Natural killer cell treated with Interleukin-12 subunit alpha and Interleukin-12 subunit beta and Interleukin-15 and Interleukin-18, amount 100 ng/mL, for 72 hours (primary cell): ENCODE measurements at regions not wholly inside any gene's neighbourhood (a gene's known extent, or its start where the extent isn't known, plus 50 kb on each side); places are given as distances from the start of the nearest gene placed in this dataset.

ENCODE experiments used
- ATAC-seq, 2 donors: fragments of 150-1000 bp; cut with Tn5 transposase in 1 of 2; sonication (Bioruptor Pico), chemical (Tn5 transposase) in 1 of 2; 2 replicates each; pipeline ENCODE4 v1.10.0; 2021
- DNase-seq: peaks from one replicate; pipeline ENCODE4 v3.0.0; 2022; ENCODE audit warnings: low spot score
- H3K27ac Mint-ChIP-seq, 2 donors: 1 replicate in 1 of 2; 2 replicates in 1 of 2; pipeline ENCODE4 v1.8.0; 2022; ENCODE audit warnings: mixed read lengths in 2 of 2, mild to moderate bottlenecking in 1 of 2, moderate library complexity in 1 of 2
- H3K27me3 Mint-ChIP-seq, 2 donors: 1 replicate in 1 of 2; 2 replicates in 1 of 2; pipeline ENCODE4 v1.8.0; 2022; ENCODE audit warnings: mixed read lengths in 2 of 2
- H3K36me3 Mint-ChIP-seq: one replicate; pipeline ENCODE4 v1.8.0; 2022; ENCODE audit warnings: mixed read lengths
- H3K4me1 Mint-ChIP-seq, 2 donors: 1 replicate in 1 of 2; 2 replicates in 1 of 2; pipeline ENCODE4 v1.8.0; 2022; ENCODE audit warnings: low read depth in 2 of 2, mixed read lengths in 2 of 2, mild to moderate bottlenecking in 1 of 2
- H3K4me3 Mint-ChIP-seq: one replicate; pipeline ENCODE4 v1.8.0; 2022; ENCODE audit warnings: mixed read lengths
- H3K9me3 Mint-ChIP-seq: 2 replicates; pipeline ENCODE4 v1.8.0; 2022; ENCODE audit warnings: mixed read lengths

DNA sequence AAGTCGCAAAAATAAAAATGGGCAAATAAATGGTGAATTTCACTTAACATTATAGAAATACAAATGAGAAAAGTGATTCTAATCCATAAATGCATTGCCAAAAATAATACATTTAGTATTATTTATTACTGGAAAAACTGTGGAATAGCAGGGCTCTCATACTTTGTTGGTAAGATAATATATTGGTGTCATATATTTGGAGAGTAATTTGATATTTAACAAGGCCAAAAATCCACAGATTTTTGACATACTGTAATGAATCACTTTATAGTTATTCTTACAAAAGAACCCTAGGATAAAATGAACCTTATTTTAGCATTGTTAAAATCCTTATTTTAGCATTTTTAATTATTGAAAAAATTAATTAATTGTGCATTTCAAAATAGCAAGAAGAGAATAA lies 397.2 kb upstream of the DAB2 start:
- no peaks in the 10 kb centered on the region for H3K9me3 Mint-ChIP-seq
- no peak for ATAC-seq
- no peaks in the 10 kb centered on the region for H3K36me3 Mint-ChIP-seq
- no peak overlapping the region for H3K27ac Mint-ChIP-seq
- no peaks in the 10 kb centered on the region for H3K27me3 Mint-ChIP-seq
- H3K4me1 Mint-ChIP-seq = no peaks in the 10 kb centered on the region
- H3K4me3 Mint-ChIP-seq = no peak overlapping the region
- no peak for DNase-seq

DNA sequence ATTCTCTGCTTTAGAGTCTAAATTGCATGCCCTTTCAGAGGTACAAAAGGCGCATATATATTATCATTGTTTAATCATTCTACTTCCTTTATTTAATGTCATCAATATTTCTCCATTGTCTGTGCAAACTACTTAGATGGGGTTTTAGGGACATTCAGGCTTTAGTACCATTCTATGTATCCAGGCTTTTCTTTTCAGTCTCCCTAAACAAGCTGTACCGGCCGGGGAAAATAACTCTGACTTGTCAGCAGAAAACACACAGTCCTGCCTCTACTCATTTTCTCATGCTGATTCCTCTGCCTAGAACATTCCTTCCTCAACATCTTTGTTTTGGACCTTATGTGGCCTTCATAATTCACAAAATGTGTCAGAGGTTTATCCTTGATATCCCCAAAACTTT lies 392.1 kb upstream of the DAB2 start:
- Mint-ChIP-seq H3K9me3 (no peaks in the 10 kb centered on the region), H3K36me3 (no peaks in the 10 kb centered on the region), H3K4me1 (no peaks in the 10 kb centered on the region), H3K4me3 (no peak overlapping the region), H3K27me3 (peaks cover 6 to 26% of the 10 kb centered on the region in 2 donors), H3K27ac (no peak overlapping the region)
- DNase-seq = no peak
- ATAC-seq = no peak

DNA sequence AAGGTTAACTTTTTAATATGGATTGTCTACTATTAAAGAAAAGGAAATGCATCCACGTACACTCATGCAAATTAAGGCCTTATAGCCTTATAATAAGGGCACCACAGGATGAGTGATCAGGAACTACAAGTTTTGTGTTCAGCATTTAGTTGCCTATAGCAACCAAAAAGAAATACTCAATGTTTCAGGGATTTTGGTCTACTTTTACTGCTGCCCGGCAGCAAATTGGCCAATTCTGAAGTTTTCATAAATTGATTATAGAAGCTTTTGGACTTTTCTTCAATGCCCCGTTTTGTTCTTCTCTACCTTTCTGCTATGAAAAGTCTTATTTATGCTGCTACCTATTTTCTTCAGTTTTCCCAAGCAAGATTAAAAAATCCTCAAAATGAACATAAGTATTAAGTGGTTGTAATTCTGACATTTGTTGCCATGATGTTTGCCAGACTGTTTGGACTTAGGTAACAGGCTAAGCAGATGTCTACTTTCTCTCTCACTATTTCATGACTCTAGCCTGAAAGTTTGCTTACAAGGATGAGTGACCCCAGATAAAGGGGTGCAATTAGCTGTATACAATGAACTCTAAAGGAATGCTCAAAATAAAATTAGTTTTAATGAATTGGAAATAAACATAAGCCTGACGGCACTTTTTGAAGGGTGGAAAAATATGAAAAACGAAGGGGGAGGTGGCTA lies 391.5 kb upstream of the DAB2 start:
- no peak overlapping the region for H3K4me3 Mint-ChIP-seq
- no peaks in the 10 kb centered on the region for H3K36me3 Mint-ChIP-seq
- H3K27me3 Mint-ChIP-seq = peaks cover 6 to 26% of the 10 kb centered on the region in 2 donors
- DNase-seq (no peak), ATAC-seq (no peak)
- no peaks in the 10 kb centered on the region for H3K4me1 Mint-ChIP-seq
- H3K9me3 Mint-ChIP-seq = no peaks in the 10 kb centered on the region
- no peak overlapping the region for H3K27ac Mint-ChIP-seq

- Mint-ChIP-seq H3K4me3 (no peak overlapping the region), H3K4me1 (no peaks in the 10 kb centered on the region), H3K27me3 (peaks cover 6 to 26% of the 10 kb centered on the region in 2 donors), H3K36me3 (no peaks in the 10 kb centered on the region), H3K9me3 (no peaks in the 10 kb centered on the region), H3K27ac (no peak overlapping the region)
- DNase-seq (no peak), ATAC-seq (no peak)
Measured at GRCh38 chr5:39815711-39816110, 390.9 kb upstream of the DAB2 start.

DNA sequence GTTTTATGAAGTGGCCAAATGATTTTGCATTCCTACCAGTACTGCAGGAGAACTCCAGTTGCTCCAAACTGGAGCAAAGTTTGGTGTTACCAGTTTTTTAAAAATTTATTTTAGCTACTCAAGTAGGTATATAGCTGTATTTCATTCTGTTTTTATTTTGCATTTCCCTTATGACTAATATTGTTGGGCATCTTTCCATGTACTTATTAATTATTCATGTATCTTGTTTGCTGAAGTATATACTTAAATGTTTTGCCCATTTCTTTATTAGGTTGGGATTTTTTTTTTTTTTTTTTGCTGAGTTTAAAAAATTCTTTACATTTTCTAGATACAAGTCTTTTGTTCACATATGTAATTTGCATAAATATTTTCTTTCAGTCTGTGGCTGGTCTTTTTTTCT lies 386.6 kb upstream of the DAB2 start:
- no peak for DNase-seq
- no peaks in the 10 kb centered on the region for H3K4me1 Mint-ChIP-seq
- no peaks in the 10 kb centered on the region for H3K9me3 Mint-ChIP-seq

GRCh38 chr5:39808656-39809055 lies 383.9 kb upstream of the DAB2 start:
- ATAC-seq (no peak), DNase-seq (no peak)
- H3K36me3 Mint-ChIP-seq = no peaks in the 10 kb centered on the region
- H3K27ac Mint-ChIP-seq = no peak overlapping the region
- H3K27me3 Mint-ChIP-seq = peaks cover 5 to 16% of the 10 kb centered on the region in 2 donors
- no peaks in the 10 kb centered on the region for H3K4me1 Mint-ChIP-seq
- no peak overlapping the region for H3K4me3 Mint-ChIP-seq
- H3K9me3 Mint-ChIP-seq = no peaks in the 10 kb centered on the region

More for the DNA sequence above, 386.6 kb upstream of the DAB2 start:
- ATAC-seq = no peak
- Mint-ChIP-seq H3K27ac (no peak overlapping the region), H3K36me3 (no peaks in the 10 kb centered on the region), H3K27me3 (peaks cover 8 to 31% of the 10 kb centered on the region in 2 donors), H3K4me3 (no peak overlapping the region)

GRCh38 chr5:39801306-39801705 lies 376.5 kb upstream of the DAB2 start:
- DNase-seq (no peak), ATAC-seq (no peak)
- Mint-ChIP-seq H3K4me3 (no peak overlapping the region), H3K27me3 (peaks cover 0 to 8% of the 10 kb centered on the region in 2 donors), H3K27ac (no peak overlapping the region), H3K4me1 (no peaks in the 10 kb centered on the region), H3K36me3 (no peaks in the 10 kb centered on the region), H3K9me3 (no peaks in the 10 kb centered on the region)

DNA sequence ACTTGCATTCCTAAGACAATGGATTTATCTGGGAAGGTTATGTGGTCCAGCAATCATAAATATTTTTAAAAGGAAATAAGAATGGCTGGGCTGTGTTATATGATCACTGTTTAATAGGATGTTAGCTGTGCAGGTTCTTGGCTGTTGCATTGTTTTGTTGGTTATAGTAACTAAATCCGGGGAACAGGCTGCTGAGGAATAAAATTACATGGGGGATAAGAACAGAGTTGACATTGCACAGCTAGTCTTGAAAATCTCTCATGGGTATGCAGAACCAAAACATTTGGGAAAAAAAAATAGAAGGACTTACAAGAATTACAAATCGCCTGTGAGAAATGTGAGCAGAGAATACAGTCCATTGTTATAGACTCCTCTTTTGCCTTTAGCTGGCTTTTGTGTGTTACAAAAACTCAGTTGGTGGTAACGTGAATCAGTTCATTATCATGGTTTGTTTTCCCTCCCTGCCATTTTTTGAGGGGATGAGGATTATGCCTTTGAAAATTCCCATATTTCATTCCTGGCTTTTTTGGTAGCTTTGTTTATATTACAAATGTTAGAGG lies 375.3 kb upstream of the DAB2 start:
- Mint-ChIP-seq H3K4me3 (no peak overlapping the region), H3K27ac (no peak overlapping the region), H3K4me1 (no peaks in the 10 kb centered on the region), H3K36me3 (no peaks in the 10 kb centered on the region), H3K9me3 (no peaks in the 10 kb centered on the region), H3K27me3 (peaks cover 0 to 9% of the 10 kb centered on the region in 2 donors)
- DNase-seq (no peak), ATAC-seq (no peak)

DNA sequence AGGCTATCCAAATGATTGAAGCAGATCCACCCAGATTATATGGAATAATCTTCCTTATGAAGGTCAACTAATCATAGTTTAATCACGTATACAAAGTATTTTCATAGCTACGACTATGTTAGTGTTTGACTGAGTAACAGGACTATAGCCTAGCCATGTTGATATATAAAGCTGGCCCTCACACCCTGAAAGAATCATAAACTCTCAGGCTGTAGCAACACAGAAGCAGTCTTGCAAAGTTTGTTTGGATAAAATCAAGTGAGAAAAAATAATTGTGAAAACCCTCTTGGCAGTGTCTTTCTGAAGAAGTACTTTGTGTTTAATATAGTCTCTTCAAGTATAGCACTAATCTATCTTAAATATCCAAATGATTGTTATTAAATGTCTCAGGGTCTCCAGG lies 374.5 kb upstream of the DAB2 start:
- H3K4me3 Mint-ChIP-seq = no peak overlapping the region
- DNase-seq (no peak), ATAC-seq (no peak)
- H3K27me3 Mint-ChIP-seq = peaks cover 0 to 14% of the 10 kb centered on the region in 2 donors
- no peak overlapping the region for H3K27ac Mint-ChIP-seq
- no peaks in the 10 kb centered on the region for H3K4me1 Mint-ChIP-seq
- no peaks in the 10 kb centered on the region for H3K36me3 Mint-ChIP-seq
- no peaks in the 10 kb centered on the region for H3K9me3 Mint-ChIP-seq

- H3K36me3 Mint-ChIP-seq = no peaks in the 10 kb centered on the region
- H3K27ac Mint-ChIP-seq = no peak overlapping the region
- ATAC-seq (no peak), DNase-seq (no peak)
- H3K27me3 Mint-ChIP-seq = peaks cover 0 to 10% of the 10 kb centered on the region in 2 donors
- H3K4me3 Mint-ChIP-seq = no peak overlapping the region
- H3K4me1 Mint-ChIP-seq = no peaks in the 10 kb centered on the region
- H3K9me3 Mint-ChIP-seq = no peaks in the 10 kb centered on the region
Measured at GRCh38 chr5:39794513-39795210, 369.9 kb upstream of the DAB2 start.

- peaks cover 4 to 21% of the 10 kb centered on the region in 2 donors for H3K27me3 Mint-ChIP-seq
- H3K9me3 Mint-ChIP-seq = no peaks in the 10 kb centered on the region
- no peak overlapping the region for H3K4me3 Mint-ChIP-seq
- H3K27ac Mint-ChIP-seq = no peak overlapping the region
- no peaks in the 10 kb centered on the region for H3K36me3 Mint-ChIP-seq
- H3K4me1 Mint-ChIP-seq = no peaks in the 10 kb centered on the region
- no peak for DNase-seq
- ATAC-seq = no peak
Measured at GRCh38 chr5:39785410-39785809, 360.6 kb upstream of the DAB2 start.

DNA sequence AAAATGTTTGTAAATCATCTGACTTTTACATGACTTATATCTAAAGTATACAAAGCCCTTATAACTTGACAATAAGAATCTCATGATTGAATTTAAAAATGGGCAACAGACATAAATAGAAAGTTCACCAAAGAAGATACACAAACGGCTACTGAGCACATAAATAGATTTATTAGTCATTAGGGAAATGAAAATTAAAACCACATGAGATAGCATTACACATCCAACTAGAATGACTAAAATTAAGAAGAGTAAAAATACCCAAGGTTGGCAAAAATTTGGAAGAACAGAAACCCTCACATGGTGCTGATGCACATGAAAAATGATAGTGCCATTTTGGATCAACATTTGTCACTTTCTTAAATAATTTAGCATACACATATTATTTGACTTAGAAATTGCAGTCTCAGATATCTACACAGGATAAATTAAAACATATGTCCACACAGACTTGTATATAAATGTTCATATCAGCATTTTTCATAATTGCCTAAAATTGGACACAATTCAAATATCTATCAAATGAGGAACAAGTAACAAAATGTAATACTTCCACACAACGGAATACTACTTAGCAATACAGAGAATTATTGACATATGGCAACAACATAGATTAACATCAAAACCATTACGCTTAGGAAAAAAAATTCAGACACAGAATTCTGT lies 359.1 kb upstream of the DAB2 start:
- DNase-seq = no peak
- Mint-ChIP-seq H3K27ac (no peak overlapping the region), H3K27me3 (peaks cover 4 to 27% of the 10 kb centered on the region in 2 donors), H3K4me3 (no peak overlapping the region), H3K9me3 (no peaks in the 10 kb centered on the region), H3K4me1 (no peaks in the 10 kb centered on the region), H3K36me3 (no peaks in the 10 kb centered on the region)
- no peak for ATAC-seq

- Mint-ChIP-seq H3K4me3 (no peak overlapping the region), H3K27me3 (peaks cover 4 to 38% of the 10 kb centered on the region in 2 donors)
Measured at GRCh38 chr5:39780347-39780746, 355.6 kb upstream of the DAB2 start.

DNA sequence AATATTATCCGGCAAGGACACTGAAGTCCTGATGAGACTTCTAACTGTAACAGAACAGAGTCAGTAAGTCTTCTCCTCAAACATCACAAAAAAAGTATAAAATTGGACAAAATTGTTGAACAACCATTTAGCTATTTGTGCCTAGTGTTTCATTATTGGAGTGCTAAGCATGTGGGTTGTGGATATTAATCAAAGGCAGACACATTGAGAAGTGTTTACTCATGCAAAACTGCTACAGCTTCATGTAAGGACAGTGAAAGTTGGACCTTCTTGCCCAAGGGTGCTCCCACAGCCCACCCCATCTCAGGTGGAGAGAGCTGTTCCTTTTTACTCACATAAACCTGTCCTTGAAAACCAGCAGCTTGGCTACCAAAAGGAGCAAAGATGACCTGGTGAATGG lies 355.1 kb upstream of the DAB2 start:
- Mint-ChIP-seq H3K27me3 (peaks cover 4 to 38% of the 10 kb centered on the region in 2 donors), H3K4me1 (no peaks in the 10 kb centered on the region), H3K4me3 (no peak overlapping the region), H3K36me3 (no peaks in the 10 kb centered on the region), H3K9me3 (no peaks in the 10 kb centered on the region), H3K27ac (no peak overlapping the region)
- no peak for ATAC-seq
- no peak for DNase-seq

More at GRCh38 chr5:39780347-39780746, 355.6 kb upstream of the DAB2 start:
- Mint-ChIP-seq H3K4me1 (no peaks in the 10 kb centered on the region), H3K27ac (no peak overlapping the region), H3K36me3 (no peaks in the 10 kb centered on the region), H3K9me3 (no peaks in the 10 kb centered on the region)
- DNase-seq (no peak), ATAC-seq (no peak)
